Esophagus mucosa (tissue), 1 donor: ENCODE measurements at regions not wholly inside any gene's neighbourhood (a gene's known extent, or its start where the extent isn't known, plus 50 kb on each side); places are given as distances from the start of the nearest gene placed in this dataset.
A peak's percentile ranks its signal among the peaks of the same experiment; 100 is the strongest.

Source experiments
- ATAC-seq: fragments of 200-7000 bp; cut with Tn5 transposase; one replicate; pipeline ENCODE4 v1.9.1; 2020
- donor health status: DM: yes; HTN: yes; CAD: no.

GRCh38 chr3:140816372-140817195, 125.1 kb upstream of the SLC25A36 start:
- ATAC-seq: no peak

DNA sequence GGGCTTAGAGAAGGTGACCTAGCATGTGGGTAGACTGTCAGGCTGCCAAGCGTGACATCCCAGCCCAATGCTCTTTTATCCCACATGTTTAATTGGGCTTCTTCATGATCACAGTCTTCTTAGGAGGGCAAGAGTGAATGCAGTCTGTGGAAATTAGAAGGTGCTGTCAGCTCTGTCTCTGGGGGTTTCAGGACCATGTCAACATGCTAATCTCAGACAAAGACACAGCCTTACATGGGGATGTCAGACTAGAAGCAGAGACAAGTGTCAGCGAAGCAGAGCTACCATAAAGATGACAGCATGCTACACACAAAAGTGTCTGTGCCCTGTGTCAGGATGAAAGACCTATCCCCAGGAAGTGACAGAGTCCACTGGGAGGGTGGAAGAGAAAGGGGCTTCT, 120.1 kb upstream of the SLC25A36 start:
- no peak for ATAC-seq

DNA sequence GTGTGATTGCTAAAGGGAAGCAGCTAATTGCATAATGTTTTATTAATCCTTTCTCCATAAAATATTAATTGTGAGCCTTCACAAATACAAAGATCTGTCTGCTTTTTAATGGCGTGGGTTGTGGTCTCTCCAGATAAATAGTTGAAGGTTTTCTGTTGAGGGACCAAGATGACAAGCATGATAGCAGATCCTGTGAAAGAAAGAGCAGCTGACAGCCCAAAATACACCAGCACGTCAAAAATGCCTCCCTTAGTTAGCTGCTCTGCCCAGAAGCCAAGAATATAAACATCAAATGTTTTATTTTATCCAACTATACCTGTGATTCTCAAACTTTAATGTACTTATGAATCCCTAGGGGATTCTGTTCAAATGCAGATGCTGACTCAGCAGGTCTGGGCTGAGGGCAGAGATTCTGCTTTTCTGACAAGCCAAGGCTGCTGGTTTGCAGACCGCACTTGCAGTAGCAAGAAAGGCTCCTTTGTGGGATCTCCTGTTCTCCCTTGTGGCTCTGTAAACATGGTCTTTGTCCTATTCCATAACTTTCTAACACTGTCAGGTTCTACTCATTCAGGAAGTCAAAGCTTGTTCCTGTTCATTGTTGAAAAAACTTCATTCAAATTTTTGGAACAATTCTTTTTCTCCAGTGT, 119.1 kb upstream of the SLC25A36 start:
- ATAC-seq: no peak

DNA sequence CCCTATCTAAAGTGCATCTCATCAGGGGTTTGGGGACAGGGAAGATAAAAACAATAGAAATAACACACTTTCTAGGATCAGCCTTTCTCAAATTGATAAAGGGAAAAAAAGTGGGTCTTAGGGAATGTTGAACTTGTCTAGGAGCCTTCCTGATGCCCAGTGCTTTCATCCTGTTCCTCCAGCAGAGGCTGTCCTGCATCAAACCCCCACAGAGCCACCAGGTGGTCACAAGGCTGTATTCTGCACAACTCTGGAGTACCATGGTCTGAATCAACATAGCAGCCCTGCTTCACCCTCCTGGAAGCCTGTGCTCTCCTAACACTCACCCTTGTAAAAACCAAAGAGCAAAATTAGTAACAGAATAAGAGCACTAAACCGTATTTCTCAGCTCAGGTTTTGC, 118.5 kb upstream of the SLC25A36 start:
- ATAC-seq: no peak

DNA sequence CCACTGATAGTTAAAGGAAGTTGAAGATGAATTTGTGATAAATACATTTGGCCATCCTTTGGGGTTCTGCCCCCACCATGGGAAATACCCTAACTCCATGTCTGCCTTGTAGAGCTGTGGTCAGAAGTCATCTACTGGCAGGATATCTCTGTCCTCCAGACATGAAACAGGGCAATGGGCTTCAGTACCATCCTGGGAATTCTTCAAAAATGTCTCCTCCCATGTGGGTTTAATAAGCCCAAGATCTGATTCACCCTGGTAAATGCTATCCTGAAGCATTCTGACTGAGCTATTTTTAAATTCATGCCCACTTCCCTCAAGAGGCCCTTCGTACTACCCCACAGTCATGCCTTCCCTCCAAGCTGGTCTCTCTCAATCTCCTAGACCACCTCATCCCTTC, 113.7 kb upstream of the SLC25A36 start:
- no peak for ATAC-seq

DNA sequence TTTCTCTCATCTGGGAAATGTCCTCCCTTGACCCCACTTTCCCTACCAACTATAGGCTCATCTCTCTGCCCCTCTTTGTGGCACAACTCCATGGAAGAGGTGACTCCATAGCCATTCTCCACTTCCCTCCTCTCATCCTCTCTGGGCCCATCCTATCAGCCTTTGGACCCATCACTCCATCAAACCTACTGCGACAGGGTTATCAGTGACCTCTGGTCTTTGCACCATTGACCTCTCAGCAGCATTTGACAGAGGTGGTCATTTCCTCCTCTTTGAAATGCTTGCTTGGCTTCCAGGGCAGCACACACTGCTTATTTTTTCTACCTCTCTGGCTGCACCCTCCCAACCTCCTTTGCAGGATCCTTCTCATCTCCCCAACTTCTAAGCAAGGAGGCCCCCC, 113.1 kb upstream of the SLC25A36 start:
- no peak for ATAC-seq

DNA sequence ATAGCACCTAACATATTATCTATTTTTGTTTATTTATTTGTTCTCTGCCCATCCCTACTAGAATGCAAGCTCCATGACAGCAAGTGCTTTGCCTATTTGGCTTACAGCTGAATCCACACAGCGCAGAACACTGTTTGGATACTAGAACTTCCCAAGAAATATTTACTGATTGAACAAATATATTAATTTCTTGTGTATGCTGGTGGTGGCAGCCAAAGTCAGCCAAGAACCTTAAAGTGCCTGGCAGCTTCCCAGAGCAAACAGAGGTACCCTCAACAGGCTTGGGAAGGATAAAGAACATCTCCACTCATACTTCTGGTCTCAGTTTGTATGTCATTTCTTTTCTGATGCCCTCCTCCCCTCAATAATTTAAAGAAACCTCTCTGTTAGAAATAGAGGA, 111.8 kb upstream of the SLC25A36 start:
- ATAC-seq: no peak

- no peak for ATAC-seq
Observed at GRCh38 chr3:140830391-140830790, 111.2 kb upstream of the SLC25A36 start.

DNA sequence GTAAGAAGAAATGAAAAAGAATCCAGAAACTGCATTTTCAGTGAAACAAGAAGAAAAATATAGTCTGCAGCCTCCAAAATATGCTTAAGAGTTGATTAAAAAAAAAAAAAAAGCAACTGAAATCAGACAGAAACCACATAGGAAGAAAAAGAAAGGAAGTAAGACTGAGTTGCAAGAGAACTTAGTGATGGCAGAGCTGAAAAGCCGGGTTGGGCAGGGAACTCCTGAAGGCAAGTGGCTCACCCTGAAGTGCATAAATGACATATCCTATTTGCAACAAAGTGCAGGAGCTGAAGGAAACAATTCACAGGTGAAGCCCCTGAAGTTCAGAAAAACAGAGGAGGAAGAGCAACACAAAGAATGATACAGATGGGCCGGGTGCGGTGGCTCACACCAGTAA, 108.8 kb upstream of the SLC25A36 start:
- no peak for ATAC-seq

DNA sequence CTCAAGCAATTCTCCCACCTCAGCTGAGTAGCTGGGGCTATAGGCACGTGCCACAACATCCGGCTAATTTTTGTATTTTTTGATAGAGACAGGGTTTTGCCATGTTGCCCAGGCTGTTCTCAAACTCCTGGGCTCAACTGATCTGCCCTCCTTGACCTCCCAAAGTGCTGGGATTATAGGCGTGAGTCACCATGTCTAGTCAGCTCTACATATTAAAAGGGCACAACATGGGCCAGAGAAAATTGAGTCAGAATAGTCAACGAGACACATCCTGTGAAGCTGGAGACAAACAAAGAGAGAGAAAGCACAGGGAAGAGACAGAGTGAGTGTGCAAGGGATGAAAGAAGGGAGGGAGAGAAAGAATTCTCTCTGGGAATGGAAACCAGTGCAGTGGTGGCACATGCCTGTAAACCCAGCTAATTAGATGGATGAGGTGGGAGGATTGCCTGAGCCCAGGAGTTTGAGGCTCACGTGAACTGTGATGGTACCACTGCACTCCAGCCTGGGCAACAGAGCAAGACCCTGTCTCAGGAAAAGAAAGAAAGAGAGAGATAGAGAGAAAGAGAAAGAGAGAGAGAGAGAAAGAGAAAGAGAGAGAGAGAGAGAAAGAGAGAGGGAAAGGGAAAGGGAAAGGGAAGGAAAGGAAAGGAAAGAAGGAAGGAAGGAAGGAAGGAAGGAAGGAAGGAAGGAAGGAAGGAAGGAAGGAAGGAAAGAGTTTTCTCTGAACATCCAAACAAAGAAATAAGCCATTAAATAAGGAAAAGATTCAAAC, 107.2 kb upstream of the SLC25A36 start:
- ATAC-seq: peak; percentile 48

GRCh38 chr3:140842984-140843649, 98.5 kb upstream of the SLC25A36 start:
- no peak for ATAC-seq

DNA sequence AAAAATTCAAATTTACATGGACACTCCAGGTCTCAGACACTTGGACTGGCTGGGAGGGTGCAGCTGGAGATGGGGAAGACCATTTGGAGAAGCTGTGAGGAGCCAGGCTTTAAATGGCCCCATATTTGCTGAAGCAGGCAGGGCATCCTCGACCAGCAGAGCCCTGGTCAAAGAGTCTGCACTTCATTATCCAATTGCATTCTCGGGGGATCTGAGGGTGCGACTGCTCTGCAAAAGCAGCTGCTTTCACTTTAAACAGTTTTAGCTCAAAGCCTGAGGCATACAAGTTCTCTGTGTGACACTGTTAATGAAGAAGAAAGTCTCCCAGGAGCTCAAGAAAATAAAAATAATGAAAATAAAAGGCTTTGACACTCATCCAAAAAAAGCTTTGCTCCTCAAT, 98.0 kb upstream of the SLC25A36 start:
- no peak for ATAC-seq

DNA sequence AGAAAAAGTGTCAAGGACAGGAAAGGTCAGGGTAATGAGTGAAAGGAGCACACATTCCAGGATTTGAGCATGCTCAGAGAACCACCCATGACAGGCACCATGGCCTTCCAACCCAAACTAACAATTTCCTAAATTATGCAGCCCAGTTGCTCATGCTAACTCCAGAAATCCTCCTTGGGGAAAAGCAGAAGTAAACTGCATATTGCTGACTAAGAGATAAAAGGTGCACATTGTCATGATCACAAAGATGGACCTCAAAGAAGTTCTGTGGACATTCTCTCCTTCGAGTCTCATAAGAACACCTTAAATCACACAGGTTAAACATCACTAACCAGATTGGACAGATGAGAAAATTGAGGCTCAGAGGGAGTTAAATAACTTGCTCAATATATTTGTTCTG, 97.6 kb upstream of the SLC25A36 start:
- ATAC-seq: no peak

DNA sequence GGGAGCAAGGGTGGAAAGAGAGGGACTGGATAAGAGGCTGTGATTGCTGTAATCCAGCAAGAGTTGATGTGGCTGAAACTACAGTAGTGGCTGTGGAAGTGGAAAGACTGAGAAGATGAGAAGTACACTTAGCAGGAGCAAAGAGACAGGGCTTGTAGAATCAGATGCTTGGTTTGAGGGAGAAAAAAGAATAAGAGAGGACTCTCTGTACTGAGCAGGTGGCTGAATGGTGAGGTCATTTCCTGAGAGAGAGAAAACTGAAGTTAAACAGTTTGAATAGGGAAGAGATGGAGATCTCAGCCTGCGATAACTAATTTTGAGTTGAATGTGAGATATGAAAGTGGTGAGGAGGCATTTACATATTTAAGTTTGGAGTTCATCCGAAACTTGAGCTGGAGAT, 95.8 kb upstream of the SLC25A36 start:
- ATAC-seq: no peak

DNA sequence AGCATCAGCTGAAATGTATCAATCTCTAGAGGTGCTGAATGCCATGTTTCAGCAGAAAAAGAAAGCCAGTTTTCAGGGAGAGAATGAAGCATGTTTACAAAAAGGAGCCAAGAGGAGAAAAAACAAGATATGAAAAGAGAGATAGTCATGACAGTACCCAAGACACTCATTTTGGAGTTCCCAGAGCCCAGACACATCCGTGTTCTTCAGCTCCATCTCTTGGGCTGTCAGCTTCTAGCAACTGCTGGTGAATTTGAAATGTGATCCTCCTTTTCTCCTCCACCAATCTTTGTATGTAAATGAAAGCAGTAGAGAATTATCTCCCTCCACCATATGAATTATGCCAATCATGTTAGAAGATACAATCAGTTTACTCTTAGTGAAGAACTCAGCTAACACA, 93.0 kb upstream of the SLC25A36 start:
- no peak for ATAC-seq

GRCh38 chr3:140850210-140850955, 91.3 kb upstream of the SLC25A36 start:
- no peak for ATAC-seq

DNA sequence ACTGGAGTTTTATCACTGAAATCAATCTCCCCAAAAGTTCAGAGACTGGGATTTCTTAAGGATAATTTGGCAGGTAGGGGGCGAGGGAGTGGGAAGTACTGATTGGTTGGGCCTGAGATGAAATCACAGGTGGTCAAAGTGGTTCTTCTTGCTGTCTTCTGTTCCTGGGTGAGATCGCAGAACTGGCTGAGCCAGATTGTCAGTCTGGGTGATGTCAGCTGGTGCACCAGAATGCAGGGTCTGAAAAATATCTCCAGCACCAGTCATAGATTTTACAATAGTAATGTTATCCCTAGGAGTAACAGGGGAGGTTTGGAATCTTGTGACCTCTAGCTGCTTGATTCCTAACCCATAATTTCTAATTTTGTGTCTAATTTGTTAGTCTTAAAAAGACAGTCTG, 86.7 kb upstream of the SLC25A36 start:
- no peak for ATAC-seq

- ATAC-seq: no peak
Observed at GRCh38 chr3:140856905-140857304, 84.7 kb upstream of the SLC25A36 start.

- ATAC-seq: no peak
Observed at GRCh38 chr3:140857993-140858392, 83.6 kb upstream of the SLC25A36 start.

DNA sequence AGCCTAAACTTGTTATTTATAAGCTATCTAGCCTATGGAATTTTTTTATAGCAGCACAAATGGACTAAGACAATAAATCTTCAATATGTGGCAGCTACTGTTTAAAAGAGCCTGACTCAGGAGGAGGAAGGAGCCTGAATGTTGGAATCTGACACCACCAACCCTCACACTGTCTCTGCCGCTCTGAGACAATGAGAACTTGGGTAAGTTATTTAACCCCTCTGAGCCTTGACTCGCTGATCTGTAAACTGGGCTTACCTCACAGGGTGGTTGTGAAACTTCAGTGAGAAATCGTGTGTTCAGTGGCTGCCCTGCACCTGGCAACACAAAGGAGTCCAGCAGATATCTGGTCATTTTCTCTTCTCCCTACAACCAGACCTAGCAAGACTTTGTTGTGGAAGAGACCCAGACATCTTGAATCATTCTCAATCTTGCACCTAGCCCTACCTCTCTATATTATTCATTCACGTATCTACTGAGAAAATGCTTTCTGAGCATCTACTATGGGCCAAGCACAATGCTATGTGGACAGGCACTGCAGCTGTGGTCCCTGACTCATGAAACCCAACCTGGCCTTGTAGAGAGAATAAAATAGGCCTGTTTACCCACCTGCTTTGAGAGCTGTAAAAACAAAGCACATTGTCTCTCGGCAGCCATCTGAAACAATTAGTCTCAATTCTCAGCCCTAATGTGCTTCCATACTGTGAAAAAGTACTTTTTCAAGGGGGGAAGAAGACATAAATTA, 81.9 kb upstream of the SLC25A36 start:
- ATAC-seq: no peak

DNA sequence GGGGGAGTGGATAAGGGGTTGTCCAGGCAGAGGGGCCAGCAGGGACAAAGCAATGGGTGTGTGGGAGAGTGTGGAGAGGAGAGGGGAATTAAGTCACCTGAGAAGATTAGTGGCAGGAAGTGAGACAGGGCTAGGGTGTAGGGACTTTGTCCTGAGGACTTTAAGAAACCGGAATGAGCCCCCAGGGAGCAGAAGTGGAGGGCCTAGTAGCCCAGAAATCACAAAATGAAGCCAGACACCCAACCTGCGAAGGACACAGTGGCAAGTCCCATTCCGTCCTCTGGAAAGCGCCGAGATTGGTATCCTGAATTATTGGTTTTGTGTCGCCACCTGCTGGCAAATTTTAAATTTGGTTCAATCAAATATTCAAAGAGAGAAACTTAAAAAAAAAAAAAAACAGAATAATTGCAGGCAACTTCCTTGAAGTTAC, 78.0 kb upstream of the SLC25A36 start:
- ATAC-seq: peak; percentile 53

GRCh38 chr3:140870351-140870750, 71.3 kb upstream of the SLC25A36 start:
- ATAC-seq: no peak
